ENCODE measurements at regions not wholly inside any gene's neighbourhood (a gene's known extent, or its start where the extent isn't known, plus 50 kb on each side); places are given as distances from the start of the nearest gene placed in this dataset.

DNA sequence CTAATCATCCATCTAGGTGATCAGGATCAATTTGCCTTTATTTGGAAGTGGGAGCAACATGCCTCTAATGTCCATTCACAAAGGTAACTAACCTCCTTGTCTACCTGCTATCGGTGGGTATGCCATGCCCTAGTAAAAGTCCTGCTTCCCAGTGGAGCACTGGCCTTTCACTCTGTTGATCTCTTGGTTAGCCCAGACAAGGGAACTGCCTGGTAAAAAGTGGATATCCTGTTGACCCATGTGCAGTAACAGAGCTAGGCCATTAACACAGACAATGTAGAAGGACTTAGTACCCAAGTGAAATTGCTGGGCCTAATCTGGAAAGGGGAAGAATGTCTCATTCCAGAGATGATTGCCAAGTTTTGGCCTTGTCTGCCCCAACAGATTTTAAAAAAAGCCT, 171.5 kb upstream of the CSNK1A1L start:
- DNase-seq (ENCODE audit: low spot score), result no peak
- TF ChIP-seq, protein P1, sequence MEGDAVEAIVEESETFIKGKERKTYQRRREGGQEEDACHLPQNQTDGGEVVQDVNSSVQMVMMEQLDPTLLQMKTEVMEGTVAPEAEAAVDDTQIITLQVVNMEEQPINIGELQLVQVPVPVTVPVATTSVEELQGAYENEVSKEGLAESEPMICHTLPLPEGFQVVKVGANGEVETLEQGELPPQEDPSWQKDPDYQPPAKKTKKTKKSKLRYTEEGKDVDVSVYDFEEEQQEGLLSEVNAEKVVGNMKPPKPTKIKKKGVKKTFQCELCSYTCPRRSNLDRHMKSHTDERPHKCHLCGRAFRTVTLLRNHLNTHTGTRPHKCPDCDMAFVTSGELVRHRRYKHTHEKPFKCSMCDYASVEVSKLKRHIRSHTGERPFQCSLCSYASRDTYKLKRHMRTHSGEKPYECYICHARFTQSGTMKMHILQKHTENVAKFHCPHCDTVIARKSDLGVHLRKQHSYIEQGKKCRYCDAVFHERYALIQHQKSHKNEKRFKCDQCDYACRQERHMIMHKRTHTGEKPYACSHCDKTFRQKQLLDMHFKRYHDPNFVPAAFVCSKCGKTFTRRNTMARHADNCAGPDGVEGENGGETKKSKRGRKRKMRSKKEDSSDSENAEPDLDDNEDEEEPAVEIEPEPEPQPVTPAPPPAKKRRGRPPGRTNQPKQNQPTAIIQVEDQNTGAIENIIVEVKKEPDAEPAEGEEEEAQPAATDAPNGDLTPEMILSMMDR (IDR thresholded peaks at IDR 0.05; ENCODE audit: extremely low read depth, insufficient read depth, missing control alignments), result no peak
- in situ Hi-C loops (cut with MboI; ENCODE audit: low pct_unique_long_range_greater_than_20kb, low sequenced_read_pairs, unreplicated experiment), result no loop called here

DNA sequence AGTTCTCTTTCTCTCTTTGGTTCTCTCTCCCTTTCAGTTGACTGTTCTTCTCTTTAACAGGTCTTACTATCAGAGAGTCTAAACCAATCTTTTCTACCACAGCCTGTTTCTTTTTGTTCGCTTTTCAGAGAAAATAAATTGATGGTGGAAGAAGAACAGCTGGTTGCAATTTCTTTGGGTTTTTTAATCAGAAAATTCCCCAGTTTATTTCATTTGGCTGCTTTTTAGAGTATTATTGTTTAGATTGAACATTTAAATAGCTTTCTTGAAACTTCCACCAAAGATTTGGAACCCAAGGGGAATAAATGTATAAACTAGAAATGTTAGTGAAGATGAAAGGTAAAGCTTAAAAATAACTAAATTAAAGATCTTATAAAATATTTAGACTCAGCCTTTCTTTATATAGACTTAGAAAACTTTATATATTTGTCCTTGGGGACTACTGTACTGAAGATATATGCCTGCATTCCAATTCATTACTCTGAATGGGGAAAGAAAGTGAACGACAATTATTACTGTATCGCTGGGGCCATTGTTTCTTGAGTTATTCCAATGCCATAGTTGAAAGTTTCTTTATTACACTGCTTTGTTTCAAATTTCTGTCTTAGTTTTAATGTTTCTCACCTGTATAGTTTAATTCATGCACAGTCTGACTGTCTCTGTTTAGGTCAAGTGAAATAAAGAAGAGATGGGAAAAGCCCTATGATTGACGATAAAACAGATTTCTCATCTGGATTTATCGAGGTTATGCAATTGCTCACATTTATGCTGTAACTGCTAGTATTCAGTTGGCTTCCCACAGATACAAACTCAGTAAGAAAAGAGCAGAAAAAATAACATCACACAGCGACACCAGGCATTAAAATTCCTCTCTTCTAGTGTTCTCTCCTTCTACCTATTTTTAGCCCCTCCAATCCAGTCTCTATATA, 169.4 kb upstream of the CSNK1A1L start:
- in situ Hi-C loops (cut with MboI; ENCODE audit: low pct_unique_long_range_greater_than_20kb, low sequenced_read_pairs, unreplicated experiment), result no loop called here
- DNase-seq (ENCODE audit: low spot score), result no peak
- TF ChIP-seq, protein P1 (IDR thresholded peaks at IDR 0.05; ENCODE audit: extremely low read depth, insufficient read depth, missing control alignments), result no peak

DNA sequence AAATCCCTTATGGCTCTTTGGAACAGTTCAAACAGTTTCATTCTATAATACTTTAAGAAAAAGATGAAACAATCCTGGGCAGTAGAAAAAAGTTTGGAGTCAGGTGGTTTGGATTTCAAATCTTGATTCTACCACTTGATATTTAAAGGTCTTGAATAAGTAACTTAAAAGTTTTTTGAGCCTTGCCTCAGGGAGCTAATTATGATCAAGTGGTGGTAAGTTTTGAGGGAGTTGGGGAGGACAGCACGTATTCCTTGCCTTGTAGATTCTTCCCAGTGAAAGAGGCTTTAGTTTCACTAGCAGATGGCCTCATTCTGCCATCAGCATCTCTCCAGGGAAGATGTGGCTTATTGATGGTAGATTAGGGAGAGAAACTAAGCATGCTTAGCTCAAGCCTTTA, 168.4 kb upstream of the CSNK1A1L start:
- no peak for DNase-seq (ENCODE audit: low spot score)
- in situ Hi-C loops (cut with MboI; ENCODE audit: low pct_unique_long_range_greater_than_20kb, low sequenced_read_pairs, unreplicated experiment), result no loop called here

DNA sequence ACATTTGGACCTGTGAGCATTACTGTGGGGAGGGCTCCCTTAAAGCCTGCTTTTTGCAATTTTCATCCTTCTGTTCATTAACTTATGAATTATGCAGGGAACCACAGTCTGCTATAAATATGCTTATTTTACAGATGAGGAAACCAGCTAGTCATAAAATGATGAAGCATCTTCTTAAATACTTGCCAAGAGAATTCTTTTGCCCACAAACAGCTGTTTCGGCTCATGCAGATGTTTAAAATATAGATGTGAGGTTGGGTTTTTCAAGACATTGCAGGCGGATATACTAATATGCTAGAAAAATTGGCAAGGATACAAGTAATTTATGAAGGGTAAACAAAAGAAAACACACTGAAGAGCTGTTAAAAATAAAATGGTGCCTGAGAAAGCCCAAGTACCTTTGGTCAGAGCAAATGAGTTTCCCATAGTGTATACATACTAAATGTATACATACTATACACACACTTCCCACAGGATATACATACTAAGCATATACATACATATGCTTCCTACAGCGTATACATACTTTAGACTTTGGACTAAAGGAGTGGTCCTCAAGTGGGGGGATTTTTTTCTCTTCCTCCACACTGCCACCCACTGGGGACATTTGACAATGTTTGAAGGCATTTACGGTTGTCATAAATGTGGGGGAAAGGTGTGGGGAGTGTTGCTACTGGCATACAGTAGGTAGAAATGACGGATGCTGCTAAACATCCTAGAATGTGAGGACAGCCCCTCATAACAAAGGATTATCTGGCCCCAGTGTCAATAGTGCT, 164.9 kb upstream of the CSNK1A1L start:
- DNase-seq (ENCODE audit: low spot score), result no peak
- TF ChIP-seq, protein P1 (IDR thresholded peaks at IDR 0.05; ENCODE audit: extremely low read depth, insufficient read depth, missing control alignments), result no peak
- in situ Hi-C loops (cut with MboI; ENCODE audit: low pct_unique_long_range_greater_than_20kb, low sequenced_read_pairs, unreplicated experiment), result no loop called here

More for the DNA sequence above, 168.4 kb upstream of the CSNK1A1L start:
- TF ChIP-seq, protein P1 (IDR thresholded peaks at IDR 0.05; ENCODE audit: extremely low read depth, insufficient read depth, missing control alignments), result no peak

DNA sequence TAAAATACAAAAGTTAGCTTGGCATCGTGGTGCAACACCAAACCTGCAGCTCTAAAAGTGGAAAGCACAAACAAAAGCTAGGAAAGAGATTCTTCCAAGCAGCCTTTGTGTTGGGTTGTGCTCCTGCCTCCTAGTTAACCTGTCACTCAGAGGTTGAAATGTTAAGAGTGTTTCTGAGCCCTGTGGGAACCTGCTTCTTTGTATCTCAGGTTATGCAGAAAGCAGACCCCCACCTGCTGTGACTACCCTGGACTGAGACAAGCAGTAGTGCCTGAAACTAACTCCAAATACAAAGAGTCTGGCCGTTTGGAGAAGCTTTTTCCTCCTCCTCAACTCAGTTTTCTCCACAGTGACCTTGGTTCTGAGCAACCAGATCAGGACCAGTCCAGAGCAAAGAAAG, 158.4 kb upstream of the CSNK1A1L start:
- no peak for DNase-seq (ENCODE audit: low spot score)
- in situ Hi-C loops (cut with MboI; ENCODE audit: low pct_unique_long_range_greater_than_20kb, low sequenced_read_pairs, unreplicated experiment), result no loop called here
- TF ChIP-seq, protein P1 (IDR thresholded peaks at IDR 0.05; ENCODE audit: extremely low read depth, insufficient read depth, missing control alignments), result no peak

DNA sequence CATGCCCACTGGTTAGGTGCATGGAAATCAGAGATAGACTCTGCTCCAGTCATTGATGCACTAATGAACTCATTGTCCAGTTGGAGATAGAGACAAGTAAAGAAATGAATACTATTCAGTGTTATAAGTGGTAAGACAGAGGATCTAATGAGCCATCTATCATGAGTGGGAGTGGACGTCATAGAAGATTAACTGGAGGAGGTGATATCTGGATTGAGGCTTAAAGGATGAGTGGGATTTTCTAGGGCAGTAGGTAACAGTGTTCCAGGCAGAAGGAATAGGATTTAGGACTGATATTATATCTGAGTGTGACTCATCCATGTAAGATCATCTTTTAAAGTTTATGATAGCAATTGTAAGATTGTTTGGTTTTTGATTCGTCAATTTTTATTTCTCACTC, 152.2 kb upstream of the CSNK1A1L start:
- TF ChIP-seq, protein P1 (IDR thresholded peaks at IDR 0.05; ENCODE audit: extremely low read depth, insufficient read depth, missing control alignments), result no peak
- in situ Hi-C loops (cut with MboI; ENCODE audit: low pct_unique_long_range_greater_than_20kb, low sequenced_read_pairs, unreplicated experiment), result no loop called here

More for the DNA sequence above, 152.2 kb upstream of the CSNK1A1L start:
- DNase-seq (ENCODE audit: low spot score), result no peak
